ENCODE measurements at regions not wholly inside any gene's neighbourhood (a gene's known extent, or its start where the extent isn't known, plus 50 kb on each side); places are given as distances from the start of the nearest gene placed in this dataset.
"Not testable (repeated sequence)": the region's sequence is repeated elsewhere in the genome, so short reads cannot be mapped to it uniquely, and the experiment has no call there.

DNA sequence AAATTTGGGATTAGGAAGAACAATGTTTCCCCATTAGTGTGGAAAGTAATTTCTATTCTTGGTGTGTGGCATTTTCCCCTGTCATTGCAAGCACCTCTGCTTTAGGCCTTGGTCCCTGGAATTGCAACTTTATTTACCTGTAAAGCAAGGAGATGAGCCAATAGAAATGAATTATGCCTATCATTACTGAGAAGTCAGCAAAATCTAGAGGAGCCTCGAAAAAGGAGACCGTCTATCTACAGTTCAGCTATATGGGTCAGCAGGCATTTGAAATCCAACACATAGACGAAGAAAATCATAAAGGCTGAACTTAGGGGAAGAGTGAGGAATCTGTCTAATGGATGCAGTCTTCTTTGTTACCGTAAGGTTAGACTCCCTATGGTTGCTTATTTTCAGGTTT, 161.1 kb downstream of the CCDC71L start:
- Histone ChIP-seq H3F3A (ENCODE audit: insufficient read depth, low read length) (no peaks in the 10 kb centered on the region), H3K4me3 (ENCODE audit: low read depth, low read length, poor library complexity, severe bottlenecking) (no peak overlapping the region), H3K4me1 (ENCODE audit: insufficient read depth, low read length, severe bottlenecking) (no peaks in the 10 kb centered on the region), H2AFZ (ENCODE audit: low read length) (no peak overlapping the region), H3K9me2 (ENCODE audit: low read depth, low read length) (no peaks in the 10 kb centered on the region), H3K27me3 (ENCODE audit: insufficient read depth, low read length) (no peaks in the 10 kb centered on the region), H3K27ac (ENCODE audit: low read depth, low read length, poor library complexity, severe bottlenecking) (no peak overlapping the region), H3K9ac (ENCODE audit: low read length) (no peak overlapping the region), H3K4me2 (ENCODE audit: low read length) (no peak overlapping the region), H3K9me3 (ENCODE audit: low read length) (no peaks in the 10 kb centered on the region), H3K79me2 (ENCODE audit: insufficient read depth, low read length) (no peaks in the 10 kb centered on the region), H4K20me1 (ENCODE audit: insufficient read depth, low read length) (no peaks in the 10 kb centered on the region), H3K36me3 (ENCODE audit: insufficient read depth, low read length) (no peaks in the 10 kb centered on the region)
- TF ChIP-seq, protein P1, sequence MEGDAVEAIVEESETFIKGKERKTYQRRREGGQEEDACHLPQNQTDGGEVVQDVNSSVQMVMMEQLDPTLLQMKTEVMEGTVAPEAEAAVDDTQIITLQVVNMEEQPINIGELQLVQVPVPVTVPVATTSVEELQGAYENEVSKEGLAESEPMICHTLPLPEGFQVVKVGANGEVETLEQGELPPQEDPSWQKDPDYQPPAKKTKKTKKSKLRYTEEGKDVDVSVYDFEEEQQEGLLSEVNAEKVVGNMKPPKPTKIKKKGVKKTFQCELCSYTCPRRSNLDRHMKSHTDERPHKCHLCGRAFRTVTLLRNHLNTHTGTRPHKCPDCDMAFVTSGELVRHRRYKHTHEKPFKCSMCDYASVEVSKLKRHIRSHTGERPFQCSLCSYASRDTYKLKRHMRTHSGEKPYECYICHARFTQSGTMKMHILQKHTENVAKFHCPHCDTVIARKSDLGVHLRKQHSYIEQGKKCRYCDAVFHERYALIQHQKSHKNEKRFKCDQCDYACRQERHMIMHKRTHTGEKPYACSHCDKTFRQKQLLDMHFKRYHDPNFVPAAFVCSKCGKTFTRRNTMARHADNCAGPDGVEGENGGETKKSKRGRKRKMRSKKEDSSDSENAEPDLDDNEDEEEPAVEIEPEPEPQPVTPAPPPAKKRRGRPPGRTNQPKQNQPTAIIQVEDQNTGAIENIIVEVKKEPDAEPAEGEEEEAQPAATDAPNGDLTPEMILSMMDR (IDR thresholded peaks at IDR 0.05; ENCODE audit: low read length): no peak
- no peak for TF ChIP-seq EZH2 (IDR thresholded peaks at IDR 0.05; ENCODE audit: borderline replicate concordance, low read length)

DNA sequence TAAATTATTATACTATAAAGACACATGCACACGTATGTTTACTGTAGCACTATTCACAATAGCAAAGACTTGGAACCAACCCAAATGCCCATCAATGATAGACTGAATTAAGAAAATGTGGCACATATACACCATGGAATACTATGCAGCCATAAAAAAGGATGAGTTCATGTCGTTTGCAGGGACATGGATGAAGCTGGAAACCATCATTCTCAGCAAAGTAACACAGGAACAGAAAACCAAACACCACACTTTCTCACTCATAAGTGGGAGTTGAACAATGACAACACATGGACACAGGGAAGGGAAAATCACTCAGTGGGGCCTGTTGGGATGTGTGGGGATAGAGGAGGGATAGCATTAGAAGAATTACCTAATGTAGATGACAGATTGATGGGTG, 163.0 kb downstream of the CCDC71L start:
- H4K20me1 ChIP-seq (ENCODE audit: insufficient read depth, low read length); H3K4me2 ChIP-seq (ENCODE audit: low read length); H3K9me3 ChIP-seq (ENCODE audit: low read length); H3K4me1 ChIP-seq (ENCODE audit: insufficient read depth, low read length, severe bottlenecking); H3K9me2 ChIP-seq (ENCODE audit: low read depth, low read length); H3K27me3 ChIP-seq (ENCODE audit: insufficient read depth, low read length); H3K4me3 ChIP-seq (ENCODE audit: low read depth, low read length, poor library complexity, severe bottlenecking); H3F3A ChIP-seq (ENCODE audit: insufficient read depth, low read length); H2AFZ ChIP-seq (ENCODE audit: low read length); H3K9ac ChIP-seq (ENCODE audit: low read length); H3K36me3 ChIP-seq (ENCODE audit: insufficient read depth, low read length); H3K27ac ChIP-seq (ENCODE audit: low read depth, low read length, poor library complexity, severe bottlenecking); H3K79me2 ChIP-seq (ENCODE audit: insufficient read depth, low read length): not testable (repeated sequence)

DNA sequence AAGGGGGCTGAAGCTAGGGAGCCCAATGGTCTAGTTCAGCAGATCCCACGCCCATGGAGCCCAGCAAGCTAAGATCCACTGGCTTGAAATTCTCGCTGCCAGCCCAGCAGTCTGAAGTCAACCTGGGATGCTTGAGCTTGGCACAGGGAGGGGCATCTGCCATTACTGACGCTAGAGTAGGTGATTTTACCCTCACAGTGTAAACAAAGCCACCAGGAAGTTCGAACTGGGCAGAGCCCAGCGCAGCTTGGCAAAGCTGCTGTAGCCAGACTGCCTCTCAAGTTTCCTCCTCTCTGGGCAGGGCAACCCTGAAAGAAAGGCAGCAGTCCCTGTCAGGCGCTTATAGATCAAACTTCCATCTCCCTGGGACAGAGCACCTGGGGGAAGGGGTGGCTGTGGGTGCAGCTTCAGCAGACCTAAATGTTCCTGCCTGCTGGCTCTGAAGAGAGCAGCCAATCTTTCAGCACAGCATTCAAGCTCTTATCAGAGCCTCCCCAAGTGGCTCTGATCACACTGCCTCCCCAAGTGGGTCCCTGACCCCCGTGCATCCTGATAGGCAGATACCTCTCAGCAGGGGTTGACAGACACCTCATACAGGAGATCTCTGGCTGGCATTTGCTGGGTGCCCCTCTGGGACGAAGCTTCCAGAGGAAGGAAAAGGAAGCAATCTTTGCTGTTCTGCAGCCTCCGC, 167.8 kb downstream of the CCDC71L start:
- no peak overlapping the region for H3K4me3 ChIP-seq (ENCODE audit: low read depth, low read length, poor library complexity, severe bottlenecking)
- no peaks in the 10 kb centered on the region for H3K9me2 ChIP-seq (ENCODE audit: low read depth, low read length)
- H3K36me3 ChIP-seq (ENCODE audit: insufficient read depth, low read length): no peaks in the 10 kb centered on the region
- H3K9ac ChIP-seq (ENCODE audit: low read length): no peak overlapping the region
- no peaks in the 10 kb centered on the region for H3F3A ChIP-seq (ENCODE audit: insufficient read depth, low read length)
- no peak overlapping the region for H3K27ac ChIP-seq (ENCODE audit: low read depth, low read length, poor library complexity, severe bottlenecking)
- no peaks in the 10 kb centered on the region for H4K20me1 ChIP-seq (ENCODE audit: insufficient read depth, low read length)
- no peak overlapping the region for H3K4me2 ChIP-seq (ENCODE audit: low read length)
- no peaks in the 10 kb centered on the region for H3K27me3 ChIP-seq (ENCODE audit: insufficient read depth, low read length)
- H3K79me2 ChIP-seq (ENCODE audit: insufficient read depth, low read length): no peaks in the 10 kb centered on the region
- H2AFZ ChIP-seq (ENCODE audit: low read length): no peak overlapping the region
- H3K4me1 ChIP-seq (ENCODE audit: insufficient read depth, low read length, severe bottlenecking): no peaks in the 10 kb centered on the region
- TF ChIP-seq, protein P1 (IDR thresholded peaks at IDR 0.05; ENCODE audit: low read length): no peak
- no peak for TF ChIP-seq EZH2 (IDR thresholded peaks at IDR 0.05; ENCODE audit: borderline replicate concordance, low read length)
- H3K9me3 ChIP-seq (ENCODE audit: low read length): no peaks in the 10 kb centered on the region

- Histone ChIP-seq H3K4me3 (ENCODE audit: low read depth, low read length, poor library complexity, severe bottlenecking) (no peak overlapping the region), H2AFZ (ENCODE audit: low read length) (no peak overlapping the region), H3K9me2 (ENCODE audit: low read depth, low read length) (no peaks in the 10 kb centered on the region), H3K36me3 (ENCODE audit: insufficient read depth, low read length) (no peaks in the 10 kb centered on the region), H3K4me2 (ENCODE audit: low read length) (no peak overlapping the region), H3K27ac (ENCODE audit: low read depth, low read length, poor library complexity, severe bottlenecking) (no peak overlapping the region), H3F3A (ENCODE audit: insufficient read depth, low read length) (no peaks in the 10 kb centered on the region), H3K27me3 (ENCODE audit: insufficient read depth, low read length) (no peaks in the 10 kb centered on the region), H3K79me2 (ENCODE audit: insufficient read depth, low read length) (no peaks in the 10 kb centered on the region), H4K20me1 (ENCODE audit: insufficient read depth, low read length) (no peaks in the 10 kb centered on the region), H3K4me1 (ENCODE audit: insufficient read depth, low read length, severe bottlenecking) (no peaks in the 10 kb centered on the region), H3K9me3 (ENCODE audit: low read length) (no peaks in the 10 kb centered on the region), H3K9ac (ENCODE audit: low read length) (no peak overlapping the region)
- TF ChIP-seq EZH2 (IDR thresholded peaks at IDR 0.05; ENCODE audit: borderline replicate concordance, low read length): no peak
- TF ChIP-seq, protein P1 (IDR thresholded peaks at IDR 0.05; ENCODE audit: low read length): no peak
Measured at GRCh38 chr7:106488465-106488864, 172.5 kb downstream of the CCDC71L start.
